Fibroblast of lung (primary cell): ENCODE measurements at regions not wholly inside any gene's neighbourhood (a gene's known extent, or its start where the extent isn't known, plus 50 kb on each side); places are given as distances from the start of the nearest gene placed in this dataset.

Experiments used
- DNase-seq, 2 donors: peaks; one replicate each; pipeline versions ENCODE4 v3.0.0 to v3.0.0-alpha.2; 2010; ENCODE audit warnings: low read depth in 2 of 2
- H2AFZ ChIP-seq: 2 replicates; pipeline ENCODE4 v1.5.1; 2012; ENCODE audit warnings: low read length, control low read depth, inconsistent platforms
- H3K27ac ChIP-seq: 2 replicates; pipeline ENCODE4 v1.5.1; 2011; ENCODE audit warnings: low read length, control low read depth; ENCODE audit not compliant: insufficient read depth
- H3K27me3 ChIP-seq: 2 replicates; pipeline ENCODE4 v1.5.1; 2011; ENCODE audit warnings: mild to moderate bottlenecking, low read length; ENCODE audit not compliant: control insufficient read depth, insufficient read depth
- H3K36me3 ChIP-seq: 2 replicates; pipeline ENCODE4 v1.5.1; 2011; ENCODE audit warnings: low read length; ENCODE audit not compliant: control insufficient read depth, insufficient read depth
- H3K4me1 ChIP-seq: 2 replicates; pipeline ENCODE4 v1.5.1; 2011; ENCODE audit warnings: low read length; ENCODE audit not compliant: control insufficient read depth, insufficient read depth; ENCODE audit errors: extremely low read depth
- H3K4me2 ChIP-seq: 2 replicates; pipeline ENCODE4 v1.5.1; 2011; ENCODE audit warnings: low read length, control low read depth; ENCODE audit not compliant: insufficient read depth; ENCODE audit errors: extremely low read depth
- H3K4me3 ChIP-seq, 4 experiments: fragments of 200-600 bp in 1 of 4; sonication (generic) in 1 of 4; replicated peaks in 1 of 4; 2 replicates each; pipeline ENCODE4 v1.5.1; 2011 to 2016; ENCODE audit warnings: low read length in 4 of 4, low read depth in 3 of 4, mild to moderate bottlenecking in 3 of 4, control low read depth in 2 of 4, inconsistent platforms in 1 of 4, mixed read lengths in 1 of 4; ENCODE audit not compliant: insufficient read depth in 1 of 4; ENCODE audit errors: control extremely low read depth in 1 of 4
- H3K79me2 ChIP-seq: 2 replicates; pipeline ENCODE4 v1.5.1; 2012; ENCODE audit warnings: mild to moderate bottlenecking, low read length, inconsistent platforms; ENCODE audit not compliant: control insufficient read depth, insufficient read depth
- H3K9ac ChIP-seq: 2 replicates; pipeline ENCODE4 v1.5.1; 2011; ENCODE audit warnings: mild to moderate bottlenecking, low read length, control low read depth; ENCODE audit not compliant: insufficient read depth
- H3K9me3 ChIP-seq: 2 replicates; pipeline ENCODE4 v1.5.1; 2012; ENCODE audit warnings: low read depth, low read length; ENCODE audit not compliant: control insufficient read depth, insufficient read depth
- H4K20me1 ChIP-seq: 2 replicates; pipeline ENCODE4 v1.5.1; 2011; ENCODE audit warnings: low read length; ENCODE audit not compliant: control insufficient read depth, insufficient read depth; ENCODE audit errors: extremely low read depth
- EZH2 ChIP-seq: IDR thresholded peaks from 2 replicates; pipeline ENCODE4 v1.5.1; 2012; ENCODE audit warnings: low read length, control low read depth, mild to moderate bottlenecking; ENCODE audit errors: missing control alignments
- TF ChIP-seq, protein P1 (sequence below), 2 donors: IDR thresholded peaks in 1 of 2; conservative IDR thresholded peaks in 1 of 2; 1 replicate in 1 of 2; 2 replicates in 1 of 2; pipeline ENCODE4 v1.5.1; 2011 to 2012; ENCODE audit warnings: low read length in 2 of 2, control low read depth in 1 of 2, inconsistent platforms in 1 of 2, low read depth in 1 of 2, mild to moderate bottlenecking in 1 of 2

DNA sequence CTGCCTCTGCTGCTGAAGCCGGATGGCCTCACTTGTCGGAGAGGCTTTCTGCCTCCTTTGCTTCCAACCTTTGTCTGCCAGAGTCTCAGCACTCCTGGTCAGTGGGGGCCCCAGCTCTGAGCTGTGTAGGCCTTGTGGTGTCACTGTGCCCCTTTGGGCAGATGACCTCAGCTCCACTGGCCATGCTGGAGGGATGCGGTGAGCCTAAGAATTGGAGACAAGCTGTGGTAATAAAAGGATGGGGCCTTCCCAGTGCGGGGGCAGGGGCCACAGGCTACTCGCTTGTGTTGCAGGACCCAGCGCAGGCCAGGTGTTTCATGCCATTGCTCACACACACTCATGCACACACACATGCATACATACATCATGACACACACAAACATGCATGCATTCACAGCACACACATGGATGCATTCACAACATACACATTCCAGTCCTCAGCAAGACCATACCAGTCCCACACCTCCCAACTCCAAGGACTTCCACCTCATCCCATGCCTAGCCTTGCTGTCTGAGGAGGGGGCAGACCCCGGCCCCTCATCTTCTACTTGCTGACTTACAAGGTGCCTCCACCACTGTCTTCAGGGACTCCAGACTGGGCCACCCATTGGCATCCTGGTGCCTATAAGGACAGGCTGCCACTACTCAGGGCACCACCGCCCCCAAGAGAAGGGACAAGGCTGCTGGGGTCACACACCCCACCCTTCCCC lies 237.7 kb downstream of the SYK start:
- peaks cover 16% of the 10 kb centered on the region for H3K4me1 ChIP-seq
- no peak overlapping the region for H3K9ac ChIP-seq
- H3K27ac ChIP-seq = no peak overlapping the region
- H2AFZ ChIP-seq = no peak overlapping the region
- H3K4me2 ChIP-seq = no peak overlapping the region
- no peaks in the 10 kb centered on the region for H3K79me2 ChIP-seq
- H3K27me3 ChIP-seq = no peaks in the 10 kb centered on the region
- no peak overlapping the region for H3K4me3 ChIP-seq
- H4K20me1 ChIP-seq = no peaks in the 10 kb centered on the region
- H3K9me3 ChIP-seq = no peaks in the 10 kb centered on the region
- no peak for DNase-seq
- H3K36me3 ChIP-seq = no peaks in the 10 kb centered on the region
- TF ChIP-seq, protein P1, sequence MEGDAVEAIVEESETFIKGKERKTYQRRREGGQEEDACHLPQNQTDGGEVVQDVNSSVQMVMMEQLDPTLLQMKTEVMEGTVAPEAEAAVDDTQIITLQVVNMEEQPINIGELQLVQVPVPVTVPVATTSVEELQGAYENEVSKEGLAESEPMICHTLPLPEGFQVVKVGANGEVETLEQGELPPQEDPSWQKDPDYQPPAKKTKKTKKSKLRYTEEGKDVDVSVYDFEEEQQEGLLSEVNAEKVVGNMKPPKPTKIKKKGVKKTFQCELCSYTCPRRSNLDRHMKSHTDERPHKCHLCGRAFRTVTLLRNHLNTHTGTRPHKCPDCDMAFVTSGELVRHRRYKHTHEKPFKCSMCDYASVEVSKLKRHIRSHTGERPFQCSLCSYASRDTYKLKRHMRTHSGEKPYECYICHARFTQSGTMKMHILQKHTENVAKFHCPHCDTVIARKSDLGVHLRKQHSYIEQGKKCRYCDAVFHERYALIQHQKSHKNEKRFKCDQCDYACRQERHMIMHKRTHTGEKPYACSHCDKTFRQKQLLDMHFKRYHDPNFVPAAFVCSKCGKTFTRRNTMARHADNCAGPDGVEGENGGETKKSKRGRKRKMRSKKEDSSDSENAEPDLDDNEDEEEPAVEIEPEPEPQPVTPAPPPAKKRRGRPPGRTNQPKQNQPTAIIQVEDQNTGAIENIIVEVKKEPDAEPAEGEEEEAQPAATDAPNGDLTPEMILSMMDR (conservative IDR thresholded peaks at IDR 0.05 in 1 of 2, IDR thresholded peaks at IDR 0.05 in 1 of 2; ENCODE audit: low read depth in 1 of 2, low read length in 2 of 2) = no peak
- TF ChIP-seq EZH2 = no peak

GRCh38 chr9:91039835-91040140 lies 238.2 kb downstream of the SYK start:
- H3K9ac ChIP-seq = no peak overlapping the region
- H3K4me1 ChIP-seq = peaks cover 16% of the 10 kb centered on the region
- no peak overlapping the region for H3K4me3 ChIP-seq
- TF ChIP-seq, protein P1 (conservative IDR thresholded peaks at IDR 0.05 in 1 of 2, IDR thresholded peaks at IDR 0.05 in 1 of 2; ENCODE audit: low read depth in 1 of 2, low read length in 2 of 2) = no peak
- no peak for TF ChIP-seq EZH2
- no peak overlapping the region for H3K4me2 ChIP-seq
- H3K27ac ChIP-seq = no peak overlapping the region
- no peaks in the 10 kb centered on the region for H3K36me3 ChIP-seq
- no peak overlapping the region for H2AFZ ChIP-seq
- no peak for DNase-seq
- no peaks in the 10 kb centered on the region for H3K27me3 ChIP-seq
- no peaks in the 10 kb centered on the region for H4K20me1 ChIP-seq
- no peaks in the 10 kb centered on the region for H3K9me3 ChIP-seq
- H3K79me2 ChIP-seq = no peaks in the 10 kb centered on the region

- no peak for TF ChIP-seq EZH2
- TF ChIP-seq, protein P1 (conservative IDR thresholded peaks at IDR 0.05 in 1 of 2, IDR thresholded peaks at IDR 0.05 in 1 of 2; ENCODE audit: low read depth in 1 of 2, low read length in 2 of 2) = no peak
- peaks cover 16% of the 10 kb centered on the region for H3K4me1 ChIP-seq
- DNase-seq = no peak
- H2AFZ ChIP-seq = no peak overlapping the region
- H3K4me3 ChIP-seq = no peak overlapping the region
- no peaks in the 10 kb centered on the region for H3K9me3 ChIP-seq
- H3K79me2 ChIP-seq = no peaks in the 10 kb centered on the region
- H4K20me1 ChIP-seq = no peaks in the 10 kb centered on the region
- H3K27ac ChIP-seq = no peak overlapping the region
- H3K27me3 ChIP-seq = no peaks in the 10 kb centered on the region
- no peak overlapping the region for H3K4me2 ChIP-seq
- H3K36me3 ChIP-seq = no peaks in the 10 kb centered on the region
- H3K9ac ChIP-seq = no peak overlapping the region
Measured at GRCh38 chr9:91040371-91041215, 239.0 kb downstream of the SYK start.
